Midbrain (tissue), 1 donor: ENCODE measurements at regions not wholly inside any gene's neighbourhood (a gene's known extent, or its start where the extent isn't known, plus 50 kb on each side); places are given as distances from the start of the nearest gene placed in this dataset.
"Not testable (repeated sequence)": the region's sequence is repeated elsewhere in the genome, so short reads cannot be mapped to it uniquely, and the experiment has no call there.

Source experiments
- DNase-seq: peaks from one replicate; lab custom pipeline; 2025; lab: John Stamatoyannopoulos, UW

DNA sequence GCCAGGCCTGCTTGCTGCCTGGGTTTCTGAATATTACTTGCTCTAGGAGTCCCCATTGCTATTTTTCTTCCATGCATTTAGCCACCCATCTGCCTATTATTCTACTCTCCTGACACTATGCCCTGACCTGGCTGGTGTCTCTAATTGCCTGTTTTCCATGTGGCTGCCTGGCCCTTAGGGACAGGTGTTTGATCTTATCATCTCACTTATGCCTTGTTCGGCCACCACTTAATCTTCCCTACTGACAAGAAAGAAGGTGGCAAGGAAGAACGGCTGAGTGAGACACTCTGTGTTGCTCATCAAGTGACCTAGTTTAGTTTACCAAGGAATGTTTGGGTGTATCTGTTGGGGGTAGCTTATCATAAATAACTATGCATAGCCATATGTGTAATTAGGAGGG lies 50.4 kb upstream of the RAPH1 start:
- no peak for DNase-seq

DNA sequence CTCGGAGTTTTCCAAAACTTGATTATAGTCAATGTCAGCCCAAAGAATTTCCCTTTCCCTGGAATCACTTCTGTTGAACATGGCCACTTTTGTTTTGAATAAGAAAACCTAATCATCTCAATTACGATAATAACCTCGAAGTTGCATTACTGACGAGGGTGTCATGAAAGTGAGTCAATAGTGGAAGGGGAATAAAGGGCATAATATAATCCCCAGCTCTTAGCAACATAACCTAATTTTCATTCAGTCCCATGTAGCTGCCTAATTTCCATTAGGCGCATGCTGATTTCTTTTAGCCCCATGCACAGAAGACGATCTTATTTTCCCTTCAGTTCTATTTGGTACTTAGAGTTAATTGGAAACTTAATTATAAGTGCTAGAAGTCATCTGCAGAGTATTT lies 51.1 kb upstream of the RAPH1 start:
- DNase-seq, result no peak

- DNase-seq, result no peak
These were observed 51.6 kb upstream of the RAPH1 start for GRCh38 chr2:203586696-203587095.

GRCh38 chr2:203590496-203590895 lies 55.4 kb upstream of the RAPH1 start:
- no peak for DNase-seq

DNA sequence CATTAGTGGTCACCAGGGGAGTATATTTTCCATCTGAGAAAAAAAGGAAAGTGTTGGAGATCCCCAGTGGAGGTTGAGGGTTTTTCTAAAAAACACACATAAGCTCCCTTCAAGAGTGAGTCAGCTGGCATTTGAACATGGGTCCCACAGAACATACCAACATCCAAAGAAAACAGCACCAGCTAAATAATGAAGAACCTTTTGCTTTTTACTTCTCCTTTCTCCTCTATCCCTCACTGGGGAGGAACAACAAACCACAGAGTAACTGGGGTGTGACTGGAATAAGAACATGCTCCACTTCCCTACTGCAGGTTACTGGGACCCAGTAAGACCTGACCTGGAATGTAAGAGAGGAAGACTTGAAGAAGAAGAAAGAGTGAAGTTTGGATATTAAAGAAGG lies 56.5 kb upstream of the RAPH1 start:
- DNase-seq, result no peak

DNA sequence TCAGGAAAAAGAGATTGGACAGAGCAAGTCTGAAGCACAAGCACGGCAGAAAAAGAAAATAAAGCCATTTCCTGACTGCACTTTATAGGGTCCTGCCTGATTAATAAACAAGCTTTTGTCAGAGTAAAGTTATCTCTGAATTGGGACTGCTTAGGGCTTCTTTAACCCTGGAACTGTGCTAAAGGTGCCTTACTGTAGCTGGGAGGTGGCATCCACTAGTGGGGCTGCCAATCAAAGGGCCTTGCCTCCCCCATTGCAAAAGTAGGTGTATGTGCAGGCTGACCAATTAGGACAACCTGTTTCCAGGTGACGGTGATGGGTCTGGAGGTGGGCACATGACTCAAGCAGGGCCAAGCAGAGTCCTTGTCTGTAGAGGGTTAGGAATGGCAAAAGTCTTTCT lies 57.4 kb upstream of the RAPH1 start:
- DNase-seq, result no peak

DNA sequence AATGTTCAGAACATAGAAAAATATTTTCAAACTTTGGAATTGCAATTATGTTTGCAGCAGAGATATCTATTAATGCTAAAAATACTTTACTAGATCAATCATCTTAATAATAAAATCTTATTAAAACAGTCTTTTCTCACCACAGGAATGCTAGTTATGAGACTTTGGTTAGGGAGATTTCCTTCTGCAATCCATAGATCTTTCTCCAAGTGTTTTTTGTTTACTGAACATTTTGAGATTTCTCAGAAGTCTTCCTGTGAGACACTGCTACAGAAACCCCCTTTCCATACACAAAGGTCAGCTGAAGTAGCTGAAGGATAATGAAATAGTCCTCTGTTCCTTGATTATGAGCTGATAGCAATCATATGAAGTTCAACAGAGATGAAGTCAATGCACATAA lies 59.4 kb upstream of the RAPH1 start:
- no peak for DNase-seq

DNA sequence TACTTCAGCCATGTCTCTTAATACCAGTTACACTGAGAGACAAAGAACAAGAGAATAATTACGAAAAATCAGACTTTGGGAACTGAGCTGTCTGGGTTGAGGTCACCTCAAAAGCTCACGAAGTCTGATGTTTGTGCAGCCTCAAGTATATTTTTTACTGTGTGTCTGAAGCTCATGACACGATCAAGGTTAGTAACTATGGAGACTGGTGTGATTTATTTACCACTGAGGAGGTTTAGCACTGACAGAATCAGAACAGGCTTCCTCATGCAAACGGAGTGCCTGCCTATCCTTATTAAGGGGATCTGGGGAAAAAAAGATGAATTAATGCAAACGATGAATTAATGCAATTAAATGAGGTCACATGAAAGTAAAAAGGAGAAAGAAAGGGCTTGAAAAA lies 61.1 kb upstream of the RAPH1 start:
- no peak for DNase-seq

- DNase-seq, result no peak
These were observed 64.4 kb upstream of the RAPH1 start for GRCh38 chr2:203599509-203599908.

DNA sequence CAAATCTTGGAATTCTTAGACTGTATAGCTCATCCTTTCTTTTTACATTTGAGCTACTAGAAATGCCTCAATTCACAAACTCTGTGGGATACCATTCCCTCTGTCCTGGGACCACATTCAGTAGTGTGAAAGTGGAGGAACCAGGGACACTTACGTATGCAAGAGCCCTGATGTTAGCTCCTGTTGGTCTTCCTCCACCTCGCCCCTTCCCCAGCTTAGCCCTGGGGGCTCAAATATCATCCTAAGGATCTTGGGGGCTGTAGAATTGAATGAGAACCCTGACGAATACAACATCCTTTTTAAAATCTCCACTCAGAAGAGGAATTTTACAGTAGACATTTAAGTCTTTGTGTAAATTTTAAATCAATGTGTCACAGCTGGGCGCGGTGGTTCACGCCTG lies 65.2 kb upstream of the RAPH1 start:
- DNase-seq, result no peak

DNA sequence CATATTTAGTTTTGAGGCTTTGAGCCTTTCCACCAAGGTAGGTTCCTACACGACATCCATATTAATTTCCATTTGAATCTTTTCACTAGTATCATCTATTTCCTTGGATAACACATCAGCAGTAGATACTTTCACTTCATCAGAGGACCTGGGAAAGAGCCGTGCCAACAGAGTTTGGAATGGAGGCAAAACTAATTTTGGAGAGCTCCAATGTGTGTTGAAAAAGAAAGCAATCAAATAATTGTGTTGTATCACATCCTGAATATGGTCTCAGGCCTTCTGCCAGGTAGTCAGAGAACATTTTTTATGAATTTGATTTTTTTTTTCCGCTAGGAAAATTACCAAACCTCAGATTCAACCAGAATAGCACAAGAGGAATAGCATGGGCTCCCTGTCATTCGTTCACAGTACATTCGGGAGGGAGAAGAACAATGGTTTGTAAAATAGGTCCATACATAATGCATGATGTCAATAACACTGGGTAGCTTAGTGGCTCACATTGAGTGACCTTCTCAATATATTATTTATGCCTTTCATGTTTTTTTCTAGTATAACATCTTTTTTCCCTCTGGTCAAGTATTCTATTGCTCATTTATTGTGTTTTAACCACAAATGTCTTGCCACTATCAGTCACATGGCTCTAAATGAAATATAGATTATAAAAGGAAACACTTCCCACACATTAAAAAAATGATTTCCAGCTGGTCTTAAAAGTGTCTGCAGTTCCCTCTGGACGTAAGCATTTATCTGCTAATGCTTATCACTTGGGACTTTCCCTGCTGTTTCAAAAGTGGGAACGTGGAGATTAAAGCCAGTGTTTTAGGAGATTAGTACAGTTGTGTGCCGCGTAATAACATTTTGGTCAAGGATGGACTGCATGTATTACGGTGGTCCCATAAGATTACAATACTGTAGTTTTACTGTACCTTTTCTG lies 68.6 kb upstream of the RAPH1 start:
- no peak for DNase-seq

GRCh38 chr2:203605302-203605701 lies 70.2 kb upstream of the RAPH1 start:
- DNase-seq, result no peak

DNA sequence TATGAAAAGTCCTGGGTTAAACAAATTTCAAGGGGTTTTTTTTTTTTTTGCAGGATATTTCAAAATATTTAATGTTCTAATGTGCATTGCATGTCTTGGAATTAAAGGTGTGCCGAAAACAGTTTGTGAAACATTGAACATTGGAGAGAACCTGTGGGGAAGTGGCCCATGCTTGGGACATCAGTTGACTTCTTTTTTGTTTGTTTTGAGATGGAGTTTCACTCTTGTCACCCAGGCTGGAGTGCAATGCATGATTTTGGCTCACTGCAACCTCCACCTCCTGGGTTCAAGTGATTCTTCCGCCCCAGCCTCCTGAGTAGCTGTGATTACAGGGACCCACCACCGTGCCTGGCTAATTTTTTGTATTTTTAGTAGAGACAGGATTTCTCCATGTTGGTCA lies 71.0 kb upstream of the RAPH1 start:
- DNase-seq, result no peak

DNA sequence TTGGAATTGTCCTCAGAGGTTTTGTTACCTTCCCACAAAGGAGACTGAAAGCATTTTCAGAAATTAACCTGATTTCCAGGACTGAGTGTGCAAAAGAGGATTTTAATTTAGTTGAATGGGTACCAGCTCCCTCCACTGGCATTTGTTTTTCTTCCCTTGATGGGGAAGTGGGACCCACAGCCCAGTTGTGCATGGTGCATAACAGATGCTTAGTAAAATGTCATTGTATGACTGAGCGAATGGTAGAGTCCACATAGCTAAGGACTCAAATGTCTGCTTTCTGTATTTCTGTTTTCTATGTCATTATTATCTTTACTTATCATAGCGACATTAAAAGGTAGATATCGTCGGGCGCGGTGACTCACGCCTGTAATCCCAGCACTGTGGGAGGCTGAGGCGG lies 75.5 kb upstream of the RAPH1 start:
- DNase-seq, result no peak

DNA sequence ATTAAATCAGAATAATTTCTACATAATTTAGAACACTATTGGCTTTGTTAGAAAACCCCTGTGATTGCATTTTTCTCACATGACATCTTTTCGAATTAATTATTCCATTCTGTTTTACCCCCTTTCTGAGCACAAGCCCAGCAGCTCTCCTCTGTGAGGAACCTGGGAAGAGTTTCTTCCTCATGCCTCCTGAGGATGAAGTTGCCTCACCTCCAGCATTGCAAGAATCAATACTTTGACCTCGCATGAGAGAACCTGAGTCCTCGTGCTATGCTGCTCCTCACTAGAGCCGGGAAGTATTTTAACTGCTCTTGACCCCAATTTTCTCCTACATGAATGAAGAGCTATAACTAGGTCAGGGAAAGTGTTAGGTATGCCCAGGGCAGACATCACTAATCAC lies 77.1 kb upstream of the RAPH1 start:
- DNase-seq, result no peak

DNA sequence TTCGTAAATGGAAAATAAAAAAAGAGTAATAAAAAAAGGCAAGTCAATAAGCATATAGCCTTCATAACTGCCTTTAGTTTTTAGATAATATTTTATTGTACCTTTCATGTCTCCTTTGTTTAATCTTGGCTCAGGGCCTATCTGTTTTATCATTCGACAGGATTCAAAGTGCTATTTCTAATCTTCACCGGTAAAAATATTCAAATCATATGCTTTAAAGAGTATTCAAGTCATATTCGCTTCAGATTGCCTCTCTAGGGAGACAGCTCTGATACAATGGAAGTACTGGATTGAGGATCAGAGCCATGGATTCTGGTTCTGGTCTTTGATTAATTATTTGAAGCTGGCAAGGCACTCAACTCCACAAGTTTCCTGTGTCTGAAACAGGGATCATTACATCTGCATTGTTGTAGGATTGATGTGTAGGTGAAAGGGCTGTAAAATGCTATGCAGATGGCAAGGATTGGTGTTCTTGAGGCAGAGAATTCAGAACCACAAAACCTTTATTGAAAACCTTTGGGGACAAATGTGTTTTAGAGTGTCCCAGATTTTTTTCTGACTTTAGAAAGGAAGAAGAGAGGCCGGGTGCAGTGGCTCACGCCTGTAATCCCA lies 84.3 kb upstream of the RAPH1 start:
- no peak for DNase-seq

- DNase-seq, result no peak
These were observed 84.4 kb upstream of the CD28 start for GRCh38 chr2:203621981-203622515.

DNA sequence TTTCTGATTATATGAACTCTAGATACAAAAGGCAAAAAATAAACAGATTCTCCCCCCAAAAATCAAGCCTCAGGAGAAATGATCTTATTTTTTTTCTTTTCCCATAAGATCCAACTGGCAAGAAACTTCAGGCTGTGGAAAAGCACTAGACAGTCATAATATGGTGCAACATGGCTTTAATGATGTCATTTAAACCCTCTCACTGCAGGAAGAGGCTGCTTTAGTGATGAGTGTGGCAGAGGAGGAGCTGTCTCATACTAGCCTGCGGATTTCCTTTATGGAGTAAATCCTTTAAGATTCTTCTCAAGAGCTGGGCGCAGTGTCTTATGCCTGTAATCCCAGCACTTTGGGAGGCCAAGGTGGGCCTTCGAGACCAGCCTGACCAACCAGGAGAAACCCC lies 83.3 kb upstream of the CD28 start:
- DNase-seq, result no peak

DNA sequence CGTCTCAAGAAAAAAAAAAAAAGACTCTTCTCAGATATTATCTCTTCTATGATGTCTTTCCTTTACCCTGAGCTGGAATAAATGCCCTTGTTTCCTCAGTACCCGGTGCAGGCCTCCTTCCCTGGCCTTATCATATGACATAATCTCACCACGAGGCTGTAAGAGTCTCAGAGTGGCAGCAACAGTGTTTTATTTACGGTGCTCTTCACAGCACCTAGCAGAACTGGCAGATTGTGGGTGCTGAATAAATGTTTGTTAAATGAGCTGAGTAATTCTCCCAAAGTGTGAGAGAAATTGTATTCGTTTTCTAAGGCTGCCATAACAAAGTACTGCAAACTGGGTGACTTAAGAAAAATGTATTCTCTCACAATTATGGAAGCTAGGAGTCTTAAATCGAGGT lies 82.8 kb upstream of the CD28 start:
- no peak for DNase-seq

DNA sequence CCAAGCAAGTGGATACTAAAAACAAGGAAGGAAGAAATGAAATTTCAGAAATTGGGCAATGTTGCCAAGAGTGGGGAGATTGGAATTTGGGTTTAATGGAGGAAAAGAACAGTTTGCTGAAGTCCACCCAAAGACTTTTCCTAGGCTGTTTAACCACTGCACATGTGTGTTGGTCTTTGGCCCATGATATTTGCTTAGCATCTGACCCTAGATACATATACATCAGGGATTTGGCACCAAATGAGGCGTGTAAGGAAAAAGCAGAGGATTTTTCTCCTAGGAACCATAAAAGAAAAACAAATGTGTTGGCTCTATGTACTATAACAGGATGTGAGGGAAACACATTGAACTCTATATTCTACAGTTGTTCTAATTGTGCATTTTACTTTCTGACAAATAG lies 80.7 kb upstream of the CD28 start:
- no peak for DNase-seq

DNA sequence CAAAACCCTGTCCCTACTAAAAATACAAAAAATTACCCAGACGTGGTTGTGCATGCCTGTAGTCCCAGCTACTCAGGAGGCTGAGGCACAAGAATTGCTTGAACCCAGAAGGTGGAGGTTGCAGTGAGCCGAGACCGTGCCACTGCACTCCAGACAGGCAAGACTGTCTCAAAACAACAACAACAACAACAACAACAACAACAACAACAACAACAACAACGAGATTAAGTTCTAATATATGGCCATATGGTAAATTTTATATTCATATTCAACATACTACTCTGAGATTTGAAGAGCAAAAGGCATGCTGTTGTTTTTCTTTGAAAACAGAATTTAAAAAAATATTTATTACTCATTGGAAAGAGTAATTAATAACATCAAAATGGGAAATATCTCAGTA lies 80.2 kb upstream of the CD28 start:
- not testable (repeated sequence) for DNase-seq

GRCh38 chr2:203626952-203627681 lies 79.3 kb upstream of the CD28 start:
- no peak for DNase-seq

- no peak for DNase-seq
These were observed 76.7 kb upstream of the CD28 start for GRCh38 chr2:203629699-203630098.
